ENCODE measurements at regions not wholly inside any gene's neighbourhood (a gene's known extent, or its start where the extent isn't known, plus 50 kb on each side); places are given as distances from the start of the nearest gene placed in this dataset.

- no peak for DNase-seq (ENCODE audit: low read depth)
These were observed 51.8 kb upstream of the PPP2R2D start for GRCh38 chr10:131848741-131849590.

GRCh38 chr10:131849591-131850382, 51.0 kb upstream of the PPP2R2D start:
- no peak for DNase-seq (ENCODE audit: low read depth)

GRCh38 chr10:131850383-131850870, 50.4 kb upstream of the PPP2R2D start:
- no peak for DNase-seq (ENCODE audit: low read depth)

Measured in LHCN-M2 (cell line).